Keratinocyte (primary cell): ENCODE measurements at regions not wholly inside any gene's neighbourhood (a gene's known extent, or its start where the extent isn't known, plus 50 kb on each side); places are given as distances from the start of the nearest gene placed in this dataset.

ENCODE experiments used
- EZH2 ChIP-seq: IDR thresholded peaks from one replicate; pipeline ENCODE4 v1.6.1; 2012; ENCODE audit warnings: inconsistent platforms, mild to moderate bottlenecking, low read length, moderate library complexity
- TF ChIP-seq, protein P1 (sequence below), 3 experiments: IDR thresholded peaks in 1 of 3; conservative IDR thresholded peaks in 1 of 3; optimal IDR thresholded peaks in 1 of 3; 2 replicates in 2 of 3; 3 replicates in 1 of 3; pipeline versions ENCODE3 to v1.5.1; 2011; ENCODE audit warnings: low read length in 3 of 3, mild to moderate bottlenecking in 3 of 3, moderate library complexity in 2 of 3, control low read depth in 1 of 3, inconsistent platforms in 1 of 3; ENCODE audit not compliant: insufficient read depth in 2 of 3; ENCODE audit errors: extremely low read depth in 1 of 3

DNA sequence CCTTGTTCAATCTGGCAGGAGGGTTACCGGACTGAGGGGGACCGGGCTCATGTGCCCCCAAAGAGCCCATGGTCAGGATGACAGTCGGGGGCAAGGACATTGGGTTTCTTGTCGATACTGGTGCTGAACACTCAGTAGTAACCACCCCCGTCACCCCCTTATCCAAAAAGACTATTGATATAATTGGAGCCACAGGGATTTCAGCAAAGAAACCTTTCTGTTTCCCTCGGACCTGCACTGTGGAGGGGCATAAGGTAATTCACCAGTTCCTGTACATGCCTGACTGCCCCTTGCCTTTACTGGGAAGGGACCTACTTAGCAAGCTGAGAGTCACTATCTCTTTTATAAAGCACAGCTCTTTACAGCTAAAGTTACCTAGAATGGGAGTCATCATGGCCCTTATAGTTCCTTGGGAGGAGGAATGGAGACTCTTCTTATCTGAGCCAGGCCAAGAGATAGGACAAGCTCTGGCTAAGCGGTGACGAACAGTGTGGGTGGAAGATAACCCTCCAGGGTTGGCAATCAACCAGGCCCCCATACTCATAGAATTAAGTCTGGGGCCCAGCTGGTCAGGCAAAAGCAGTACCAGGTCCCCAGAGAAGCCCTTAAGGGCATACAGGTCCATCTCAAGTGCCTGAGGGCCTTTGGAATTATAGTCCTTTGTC is 603.7 kb downstream of the UQCRFS1 start:
- no peak for TF ChIP-seq EZH2
- TF ChIP-seq, protein P1, sequence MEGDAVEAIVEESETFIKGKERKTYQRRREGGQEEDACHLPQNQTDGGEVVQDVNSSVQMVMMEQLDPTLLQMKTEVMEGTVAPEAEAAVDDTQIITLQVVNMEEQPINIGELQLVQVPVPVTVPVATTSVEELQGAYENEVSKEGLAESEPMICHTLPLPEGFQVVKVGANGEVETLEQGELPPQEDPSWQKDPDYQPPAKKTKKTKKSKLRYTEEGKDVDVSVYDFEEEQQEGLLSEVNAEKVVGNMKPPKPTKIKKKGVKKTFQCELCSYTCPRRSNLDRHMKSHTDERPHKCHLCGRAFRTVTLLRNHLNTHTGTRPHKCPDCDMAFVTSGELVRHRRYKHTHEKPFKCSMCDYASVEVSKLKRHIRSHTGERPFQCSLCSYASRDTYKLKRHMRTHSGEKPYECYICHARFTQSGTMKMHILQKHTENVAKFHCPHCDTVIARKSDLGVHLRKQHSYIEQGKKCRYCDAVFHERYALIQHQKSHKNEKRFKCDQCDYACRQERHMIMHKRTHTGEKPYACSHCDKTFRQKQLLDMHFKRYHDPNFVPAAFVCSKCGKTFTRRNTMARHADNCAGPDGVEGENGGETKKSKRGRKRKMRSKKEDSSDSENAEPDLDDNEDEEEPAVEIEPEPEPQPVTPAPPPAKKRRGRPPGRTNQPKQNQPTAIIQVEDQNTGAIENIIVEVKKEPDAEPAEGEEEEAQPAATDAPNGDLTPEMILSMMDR (optimal IDR thresholded peaks at IDR 0.05 in 1 of 3, IDR thresholded peaks at IDR 0.05 in 1 of 3, conservative IDR thresholded peaks at IDR 0.05 in 1 of 3; ENCODE audit: extremely low read depth in 1 of 3, insufficient read depth in 2 of 3, low read length in 3 of 3), result no peak
